Suppressor macrophage treated with lipopolysaccharide for 1 hour (primary cell): ENCODE measurements at regions not wholly inside any gene's neighbourhood (a gene's known extent, or its start where the extent isn't known, plus 50 kb on each side); places are given as distances from the start of the nearest gene placed in this dataset.
"Not testable (repeated sequence)": the region's sequence is repeated elsewhere in the genome, so short reads cannot be mapped to it uniquely, and the experiment has no call there.

Experiments
- DNase-seq, 3 donors: peaks; one replicate each; pipeline ENCODE4 v3.0.0-alpha.2; 2020 to 2022

- no peak for DNase-seq
These were observed 250.9 kb downstream of the KIF20B start for GRCh38 chr10:89952325-89952724.

- no peak for DNase-seq
These were observed 251.4 kb downstream of the KIF20B start for GRCh38 chr10:89952751-89953150.

GRCh38 chr10:89954061-89954460, 252.7 kb downstream of the KIF20B start:
- DNase-seq = no peak

GRCh38 chr10:89954787-89955566, 253.6 kb downstream of the KIF20B start:
- peak in 1 of 3 donors; percentile 15 for DNase-seq

DNA sequence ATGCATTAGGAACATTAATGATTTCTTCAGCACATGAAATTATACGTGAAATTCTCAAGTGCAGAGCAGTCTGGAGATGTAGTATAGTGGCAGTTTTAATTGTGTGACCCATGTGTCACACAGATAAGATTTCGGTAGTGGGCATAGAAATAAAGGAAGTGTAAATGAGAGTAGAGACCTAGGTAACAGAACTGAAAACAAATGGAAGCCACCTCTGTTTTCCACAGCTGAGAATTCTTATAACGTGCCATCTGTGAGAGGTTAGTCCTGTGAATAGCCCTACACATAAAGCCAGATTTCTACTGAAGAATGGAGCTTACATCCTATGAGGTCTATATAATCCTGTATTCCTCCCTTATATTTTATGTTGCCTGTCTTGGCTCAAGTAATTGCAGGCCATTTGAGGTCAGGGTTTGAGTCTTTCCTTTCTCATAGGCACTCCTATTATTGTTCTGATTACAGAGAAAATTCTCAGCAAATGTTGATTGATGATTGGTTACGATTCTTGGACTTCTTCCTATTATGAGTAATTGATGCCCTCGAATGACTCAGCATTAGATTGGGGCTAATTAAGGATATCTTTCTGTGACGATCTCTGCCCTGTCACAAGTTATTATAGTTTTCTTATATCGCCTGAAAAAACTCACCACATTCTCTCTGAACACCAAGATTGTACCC, 258.2 kb downstream of the KIF20B start:
- no peak for DNase-seq

DNA sequence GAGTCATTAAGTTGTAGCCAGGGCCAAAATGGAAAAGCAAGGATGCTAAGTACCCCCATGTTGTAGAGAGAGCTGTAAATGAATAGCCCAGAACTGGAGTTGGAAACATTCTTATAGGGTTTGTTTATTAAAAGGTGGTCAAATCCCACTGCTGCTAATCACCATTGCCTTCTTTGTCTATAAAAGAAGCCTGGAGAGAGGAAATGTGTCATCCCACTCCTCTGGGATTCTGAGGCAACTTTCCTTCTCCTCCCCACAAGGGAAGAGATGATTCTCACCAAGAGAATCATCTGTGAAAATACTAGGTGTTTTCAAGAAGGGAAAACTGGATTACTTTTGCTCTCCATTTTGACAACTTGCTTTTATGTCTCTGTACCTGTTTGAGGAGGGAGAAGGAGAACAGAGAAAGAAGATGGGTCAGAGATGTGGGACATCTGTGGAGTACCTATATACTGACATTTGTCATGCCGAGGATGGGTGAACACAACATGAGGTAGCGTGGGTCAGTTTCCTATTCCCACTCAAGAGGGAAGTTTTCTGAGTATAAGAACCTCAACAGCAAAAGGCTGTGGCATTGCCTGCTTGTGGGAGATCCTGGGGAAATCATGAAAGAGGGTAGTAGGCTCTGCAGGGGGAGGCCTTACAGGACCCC, 262.2 kb downstream of the KIF20B start:
- DNase-seq = no peak

DNA sequence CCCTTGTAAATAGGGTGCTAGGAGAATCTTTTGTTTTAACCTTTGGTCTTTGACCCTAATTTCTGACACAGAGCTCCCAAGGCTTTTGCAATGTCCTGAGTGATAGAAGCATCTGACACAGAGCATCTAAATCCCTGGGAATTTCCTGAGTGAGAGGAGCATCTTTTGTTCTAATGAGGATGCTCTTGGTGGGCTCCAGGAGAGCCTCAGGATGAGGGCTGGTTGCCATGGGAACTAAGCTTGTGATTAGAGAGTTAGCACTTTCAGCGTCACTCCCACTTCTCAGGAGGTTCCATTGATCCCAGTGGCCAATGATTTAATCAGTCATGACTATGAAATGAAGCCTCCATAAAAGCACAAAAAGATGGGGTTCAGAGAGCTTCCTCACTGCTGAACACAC, 264.8 kb downstream of the KIF20B start:
- DNase-seq = no peak

- no peak for DNase-seq
These were observed 271.9 kb downstream of the KIF20B start for GRCh38 chr10:89973326-89973725.

DNA sequence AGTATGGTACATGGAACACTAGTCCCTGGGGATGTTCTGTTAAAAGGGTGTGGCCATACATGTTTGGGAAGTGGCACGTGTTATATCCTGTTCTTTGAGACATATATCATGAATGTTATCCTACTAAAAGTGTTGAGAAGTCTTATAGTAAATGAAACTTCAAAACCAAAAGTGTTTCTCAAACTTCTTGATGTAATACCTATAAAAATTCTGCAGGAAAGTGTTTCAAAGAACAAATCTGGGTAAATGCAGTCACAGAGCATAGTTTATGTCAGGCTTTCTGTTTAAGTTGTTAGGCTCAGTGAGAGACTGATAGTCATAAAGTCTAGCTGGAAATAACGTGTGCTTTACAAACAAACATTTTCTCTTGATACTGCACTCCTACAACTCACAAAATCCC, 273.7 kb downstream of the KIF20B start:
- DNase-seq = no peak

GRCh38 chr10:89975771-89976170, 274.4 kb downstream of the KIF20B start:
- DNase-seq = no peak

DNA sequence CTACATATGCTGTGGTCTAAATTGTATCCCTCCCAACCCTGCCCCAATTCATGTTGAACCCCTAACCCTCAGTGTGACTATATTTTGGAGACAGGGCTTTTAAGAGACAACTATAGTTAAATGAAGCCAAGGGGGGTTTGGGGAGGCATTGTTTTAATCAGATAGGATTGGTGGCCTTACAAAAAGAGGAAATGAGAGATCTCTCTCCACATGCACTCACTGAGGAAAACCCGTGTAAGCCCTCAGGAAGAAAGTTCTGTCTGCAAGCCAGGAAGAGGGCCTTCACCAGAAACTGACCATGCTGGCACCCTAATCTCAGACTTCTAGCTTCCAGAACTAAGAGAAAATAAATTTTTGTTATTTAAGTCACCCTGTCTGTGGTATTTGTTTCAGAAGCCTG, 276.7 kb downstream of the KIF20B start:
- DNase-seq = no peak

GRCh38 chr10:89979726-89980125, 278.3 kb downstream of the KIF20B start:
- DNase-seq = no peak

- no peak for DNase-seq
These were observed 278.8 kb downstream of the KIF20B start for GRCh38 chr10:89980166-89980565.

DNA sequence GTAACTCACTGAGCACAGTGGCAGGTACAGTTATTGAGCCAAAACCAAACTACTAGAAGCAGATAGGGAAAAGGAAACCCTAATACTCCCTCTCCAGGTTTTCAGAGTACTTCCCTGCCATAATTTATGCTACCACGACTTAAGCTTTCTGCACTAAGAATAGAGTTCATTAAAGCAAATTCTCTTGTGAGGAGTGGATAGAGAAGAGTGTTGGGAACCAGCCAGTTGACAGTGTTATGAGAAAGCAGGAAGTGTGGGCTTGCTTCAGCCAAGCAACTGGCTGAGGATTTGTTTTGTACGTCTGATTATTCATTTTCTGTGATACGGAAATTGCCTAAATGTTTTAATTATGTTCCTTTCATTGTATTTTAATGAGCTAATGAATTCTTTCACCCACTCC, 280.5 kb downstream of the KIF20B start:
- DNase-seq = no peak

GRCh38 chr10:89985446-89985845, 284.1 kb downstream of the KIF20B start:
- DNase-seq = no peak

GRCh38 chr10:89988361-89988760, 287.0 kb downstream of the KIF20B start:
- DNase-seq = not testable (repeated sequence)

DNA sequence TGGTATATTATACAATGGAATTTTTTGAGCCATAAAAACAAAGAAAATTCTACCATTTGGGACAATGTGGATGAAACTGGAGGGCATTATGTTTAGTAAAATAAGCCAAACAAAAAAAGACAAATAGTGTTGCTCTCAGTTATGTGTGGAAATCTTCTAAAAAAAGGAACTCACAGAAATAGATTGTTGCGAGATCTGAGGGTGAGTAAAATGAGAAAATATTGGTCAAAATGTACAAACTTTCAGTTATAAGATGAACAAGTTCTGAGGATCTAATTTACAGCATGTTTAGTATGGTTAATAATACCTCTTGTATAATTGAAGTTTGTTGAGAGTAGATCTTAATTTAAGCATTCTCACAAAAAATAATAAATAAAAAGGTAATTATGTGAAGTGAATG, 291.2 kb downstream of the KIF20B start:
- DNase-seq = peak in 1 of 3 donors; percentile 24

GRCh38 chr10:90007226-90007625, 305.8 kb downstream of the KIF20B start:
- DNase-seq = no peak

DNA sequence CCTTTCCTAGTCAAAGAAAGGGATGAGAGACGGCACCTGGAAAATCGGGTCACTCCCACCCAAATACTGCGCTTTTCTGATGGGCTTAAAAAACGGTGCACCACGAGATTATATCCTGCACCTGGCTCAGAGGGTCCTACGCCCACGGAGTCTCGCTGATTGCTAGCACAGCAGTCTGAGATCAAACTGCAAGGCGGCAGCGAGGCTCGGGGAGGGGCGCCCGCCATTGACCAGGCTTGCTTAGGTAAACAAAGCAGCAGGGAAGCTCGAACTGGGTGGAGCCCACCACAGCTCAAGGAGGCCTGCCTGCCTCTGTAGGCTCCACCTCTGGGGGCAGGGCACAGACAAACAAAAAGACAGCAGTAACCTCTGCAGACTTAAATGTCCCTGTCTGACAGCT, 309.9 kb downstream of the KIF20B start:
- not testable (repeated sequence) for DNase-seq

DNA sequence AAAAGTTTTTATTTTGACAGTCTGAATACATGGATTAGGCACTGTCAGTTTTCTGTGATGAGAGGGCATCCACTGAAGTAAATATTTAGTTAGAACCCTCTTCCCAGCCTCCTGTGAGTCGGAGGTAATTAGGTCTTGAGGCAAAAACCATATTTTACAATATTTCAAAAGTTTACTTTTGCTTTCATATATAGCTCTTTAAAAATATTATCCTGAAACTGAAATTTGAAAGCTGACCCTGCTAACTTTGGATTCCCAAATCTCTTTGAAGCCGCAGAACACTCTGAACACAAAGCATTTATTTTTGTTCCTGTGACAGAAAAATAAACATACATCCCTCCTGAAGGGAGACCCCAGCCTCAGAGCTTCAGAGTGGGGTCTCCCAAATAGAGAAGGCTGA, 317.4 kb downstream of the KIF20B start:
- no peak for DNase-seq

- DNase-seq = no peak
These were observed 319.1 kb downstream of the KIF20B start for GRCh38 chr10:90020506-90020905.

GRCh38 chr10:90023950-90024349, 322.6 kb downstream of the KIF20B start:
- no peak for DNase-seq

GRCh38 chr10:90028312-90028711, 326.9 kb downstream of the KIF20B start:
- DNase-seq = no peak

DNA sequence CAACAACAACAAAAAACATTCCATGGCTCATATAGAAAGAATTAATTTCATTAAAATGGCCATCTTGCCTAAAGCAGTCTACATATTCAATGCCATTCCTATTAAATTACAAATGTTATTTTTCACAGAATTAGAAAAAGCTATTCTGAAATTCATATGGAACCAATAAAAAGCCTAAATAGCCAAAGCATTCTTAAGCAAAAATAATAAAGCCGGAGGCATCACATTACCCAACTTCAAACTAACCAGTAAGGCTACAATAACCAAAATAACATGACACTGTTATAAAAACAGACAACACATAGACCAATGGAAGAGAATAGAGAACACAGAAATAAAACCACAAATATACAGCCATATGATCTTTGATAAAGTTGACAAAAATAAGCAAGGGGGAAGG, 330.4 kb downstream of the KIF20B start:
- no peak for DNase-seq
